ENCODE measurements at regions not wholly inside any gene's neighbourhood (a gene's known extent, or its start where the extent isn't known, plus 50 kb on each side); places are given as distances from the start of the nearest gene placed in this dataset.

DNA sequence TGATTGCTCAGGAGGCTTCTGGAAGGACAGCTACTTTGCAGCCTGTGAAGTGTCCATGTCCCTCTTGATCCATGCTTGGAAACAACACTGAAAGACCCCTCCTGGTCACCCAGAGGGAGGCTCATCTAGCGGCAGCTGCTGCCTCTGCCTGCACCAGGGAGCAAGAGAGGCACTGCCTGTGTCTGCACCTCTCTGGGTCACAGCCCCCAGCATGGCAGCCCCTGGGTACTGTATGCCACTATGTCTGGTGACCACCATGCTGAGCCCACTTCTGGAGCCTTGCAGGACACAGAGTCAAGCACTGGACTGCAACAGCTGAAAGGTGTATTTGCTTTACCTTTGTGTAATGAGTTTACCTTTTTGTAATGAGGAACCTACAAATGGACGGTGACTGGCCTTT is 186.3 kb upstream of the MYT1L start:
- no peak for DNase-seq (ENCODE audit: unreplicated experiment)
- H3K27ac Mint-ChIP-seq (ENCODE audit: low read depth, unreplicated experiment) = no peak overlapping the region
- H3K36me3 Mint-ChIP-seq (ENCODE audit: insufficient read depth, unreplicated experiment) = no peaks in the 10 kb centered on the region
- intact Hi-C loops (cut with micrococcal nuclease) = no loop called here
- H3K27me3 Mint-ChIP-seq (ENCODE audit: insufficient read depth, unreplicated experiment) = peaks cover 37% of the 10 kb centered on the region
- CTCF ChIA-PET = no interaction called here
- POLR2A ChIA-PET = no interaction called here
- TF ChIP-seq, protein P1, sequence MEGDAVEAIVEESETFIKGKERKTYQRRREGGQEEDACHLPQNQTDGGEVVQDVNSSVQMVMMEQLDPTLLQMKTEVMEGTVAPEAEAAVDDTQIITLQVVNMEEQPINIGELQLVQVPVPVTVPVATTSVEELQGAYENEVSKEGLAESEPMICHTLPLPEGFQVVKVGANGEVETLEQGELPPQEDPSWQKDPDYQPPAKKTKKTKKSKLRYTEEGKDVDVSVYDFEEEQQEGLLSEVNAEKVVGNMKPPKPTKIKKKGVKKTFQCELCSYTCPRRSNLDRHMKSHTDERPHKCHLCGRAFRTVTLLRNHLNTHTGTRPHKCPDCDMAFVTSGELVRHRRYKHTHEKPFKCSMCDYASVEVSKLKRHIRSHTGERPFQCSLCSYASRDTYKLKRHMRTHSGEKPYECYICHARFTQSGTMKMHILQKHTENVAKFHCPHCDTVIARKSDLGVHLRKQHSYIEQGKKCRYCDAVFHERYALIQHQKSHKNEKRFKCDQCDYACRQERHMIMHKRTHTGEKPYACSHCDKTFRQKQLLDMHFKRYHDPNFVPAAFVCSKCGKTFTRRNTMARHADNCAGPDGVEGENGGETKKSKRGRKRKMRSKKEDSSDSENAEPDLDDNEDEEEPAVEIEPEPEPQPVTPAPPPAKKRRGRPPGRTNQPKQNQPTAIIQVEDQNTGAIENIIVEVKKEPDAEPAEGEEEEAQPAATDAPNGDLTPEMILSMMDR (IDR thresholded peaks at IDR 0.05; ENCODE audit: unreplicated experiment) = no peak
- no peak overlapping the region for H3K4me3 Mint-ChIP-seq (ENCODE audit: unreplicated experiment)
- H3K9me3 Mint-ChIP-seq (ENCODE audit: unreplicated experiment) = peaks cover 13% of the 10 kb centered on the region
- H3K4me1 Mint-ChIP-seq (ENCODE audit: insufficient read depth, unreplicated experiment) = no peaks in the 10 kb centered on the region
- BruUV-seq (replicated peaks) = no TSS peak

DNA sequence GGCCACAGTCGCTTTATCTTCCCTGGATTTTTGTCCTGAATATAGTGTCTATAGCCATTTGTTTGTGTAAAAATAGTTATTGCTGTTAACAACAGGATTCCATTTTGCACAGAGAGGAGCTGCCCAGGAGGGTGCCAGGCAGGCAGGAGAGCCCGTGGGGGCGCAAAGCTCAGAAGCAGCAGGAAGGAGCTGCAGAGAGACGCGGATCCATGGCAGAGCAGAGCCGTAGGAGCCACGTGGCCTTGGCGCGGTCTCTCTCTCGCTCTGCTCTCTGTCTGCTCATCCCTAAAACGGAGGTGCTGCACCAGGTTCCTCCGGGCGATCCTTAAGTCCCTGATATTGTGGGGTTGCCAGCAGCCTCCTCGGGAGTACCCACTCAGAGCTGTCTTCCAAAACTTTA is 185.3 kb upstream of the MYT1L start:
- H3K27me3 Mint-ChIP-seq (ENCODE audit: insufficient read depth, unreplicated experiment) = peaks cover 40% of the 10 kb centered on the region
- H3K4me1 Mint-ChIP-seq (ENCODE audit: insufficient read depth, unreplicated experiment) = no peaks in the 10 kb centered on the region
- no peak overlapping the region for H3K4me3 Mint-ChIP-seq (ENCODE audit: unreplicated experiment)
- ChIA-PET CTCF (interaction anchor here (0.6 kb wide), 1 partner anchor 602 kb away, joined by 4 read pairs; no protein-coding TSS in a partner anchor), POLR2A (no interaction called here)
- BruUV-seq (replicated peaks) = no TSS peak
- TF ChIP-seq, protein P1 (IDR thresholded peaks at IDR 0.05; ENCODE audit: unreplicated experiment) = no peak
- no peak overlapping the region for H3K27ac Mint-ChIP-seq (ENCODE audit: low read depth, unreplicated experiment)
- no peak for DNase-seq (ENCODE audit: unreplicated experiment)
- H3K36me3 Mint-ChIP-seq (ENCODE audit: insufficient read depth, unreplicated experiment) = no peaks in the 10 kb centered on the region
- peaks cover 3% of the 10 kb centered on the region for H3K9me3 Mint-ChIP-seq (ENCODE audit: unreplicated experiment)
- intact Hi-C loops (cut with micrococcal nuclease) = no loop called here

DNA sequence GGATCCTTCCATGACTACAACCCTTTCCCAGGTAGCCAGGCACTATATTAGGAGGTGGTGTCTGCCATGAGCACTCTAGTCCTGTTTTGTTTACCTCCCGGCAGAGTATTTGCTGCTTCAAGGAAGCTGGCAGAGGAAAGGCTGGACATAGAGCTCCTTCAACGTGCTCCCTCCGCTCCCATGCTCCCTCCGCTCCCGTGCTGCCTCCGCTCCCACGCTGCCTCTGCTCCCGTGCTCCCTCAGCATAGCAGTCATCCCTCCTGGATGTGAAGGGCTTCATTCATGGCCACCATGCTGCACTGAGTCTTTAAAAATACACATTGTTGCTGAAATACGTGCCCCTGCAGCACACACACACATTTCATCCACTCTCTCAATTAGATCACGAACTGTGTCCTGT is 181.9 kb upstream of the MYT1L start:
- peaks cover 7% of the 10 kb centered on the region for H3K9me3 Mint-ChIP-seq (ENCODE audit: unreplicated experiment)
- no peak overlapping the region for H3K4me3 Mint-ChIP-seq (ENCODE audit: unreplicated experiment)
- TF ChIP-seq, protein P1 (IDR thresholded peaks at IDR 0.05; ENCODE audit: unreplicated experiment) = no peak
- no peaks in the 10 kb centered on the region for H3K4me1 Mint-ChIP-seq (ENCODE audit: insufficient read depth, unreplicated experiment)
- intact Hi-C loops (cut with micrococcal nuclease) = no loop called here
- BruUV-seq (replicated peaks) = no TSS peak
- DNase-seq (ENCODE audit: unreplicated experiment) = no peak
- H3K36me3 Mint-ChIP-seq (ENCODE audit: insufficient read depth, unreplicated experiment) = no peaks in the 10 kb centered on the region
- POLR2A ChIA-PET = interaction anchor here (0.7 kb wide), 1 partner anchor 159 kb away, joined by 4 read pairs; no protein-coding TSS in a partner anchor
- CTCF ChIA-PET = no interaction called here
- H3K27ac Mint-ChIP-seq (ENCODE audit: low read depth, unreplicated experiment) = no peak overlapping the region
- H3K27me3 Mint-ChIP-seq (ENCODE audit: insufficient read depth, unreplicated experiment) = peaks cover 55% of the 10 kb centered on the region

DNA sequence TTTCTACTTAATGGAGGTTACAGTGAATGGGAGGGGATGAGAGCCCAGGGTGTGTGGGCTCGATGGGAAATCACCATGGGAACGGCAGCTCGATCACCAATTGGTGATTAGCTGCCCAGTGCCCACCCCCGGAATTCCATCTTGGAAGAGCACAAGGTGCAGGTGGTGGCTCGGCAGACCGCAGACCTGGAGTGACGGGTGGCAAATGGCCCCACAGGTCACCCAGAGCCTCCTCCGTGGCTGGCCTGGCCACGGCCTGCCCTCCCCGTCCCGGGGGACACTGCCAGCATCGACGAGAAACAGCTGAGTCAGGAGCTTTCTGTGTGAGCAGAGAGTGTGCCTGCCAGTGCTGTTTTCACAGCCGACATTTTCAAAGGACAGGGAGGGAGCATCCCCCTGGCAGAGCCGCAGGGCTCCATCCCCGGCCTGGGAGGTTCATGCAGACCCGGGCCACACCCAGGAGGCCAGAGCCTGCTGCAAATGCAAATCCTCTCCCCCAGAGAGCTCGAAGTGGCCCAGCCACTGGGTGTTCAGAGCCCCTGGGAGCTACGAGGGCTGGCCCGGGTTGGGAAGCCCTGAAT is 176.4 kb upstream of the MYT1L start:
- POLR2A ChIA-PET = no interaction called here
- DNase-seq (ENCODE audit: unreplicated experiment) = no peak
- TF ChIP-seq, protein P1 (IDR thresholded peaks at IDR 0.05; ENCODE audit: unreplicated experiment) = no peak
- intact Hi-C loops (cut with micrococcal nuclease) = no loop called here
- Mint-ChIP-seq H3K27me3 (ENCODE audit: insufficient read depth, unreplicated experiment) (peaks cover 31% of the 10 kb centered on the region), H3K4me3 (ENCODE audit: unreplicated experiment) (no peak overlapping the region), H3K27ac (ENCODE audit: low read depth, unreplicated experiment) (no peak overlapping the region), H3K9me3 (ENCODE audit: unreplicated experiment) (peaks cover 7% of the 10 kb centered on the region), H3K36me3 (ENCODE audit: insufficient read depth, unreplicated experiment) (peaks cover 6% of the 10 kb centered on the region), H3K4me1 (ENCODE audit: insufficient read depth, unreplicated experiment) (no peaks in the 10 kb centered on the region)
- no TSS peak for BruUV-seq (replicated peaks)
- CTCF ChIA-PET = interaction anchor here (0.6 kb wide), 1 partner anchor 546 kb away, joined by 3 read pairs; no protein-coding TSS in a partner anchor

All from MCF 10A (cell line).